CD14-positive monocyte (primary cell): ENCODE measurements at regions not wholly inside any gene's neighbourhood (a gene's known extent, or its start where the extent isn't known, plus 50 kb on each side); places are given as distances from the start of the nearest gene placed in this dataset.
"Not testable (repeated sequence)": the region's sequence is repeated elsewhere in the genome, so short reads cannot be mapped to it uniquely, and the experiment has no call there.

Experiments
- DNase-seq, 3 donors: peaks; one replicate each; pipeline ENCODE4 v3.0.0-alpha.2; 2011 to 2022
- H2AFZ ChIP-seq: 2 replicates; pipeline ENCODE4 v1.6.0; 2012; ENCODE audit warnings: mild to moderate bottlenecking, low read depth, low read length, inconsistent platforms; ENCODE audit not compliant: insufficient read depth, poor library complexity, severe bottlenecking
- H3K27ac ChIP-seq, 2 donors: 1 replicate in 1 of 2; 2 replicates in 1 of 2; pipeline ENCODE4 v1.5.1; 2012 to 2013; ENCODE audit warnings: low read length in 2 of 2, control low read depth in 1 of 2, inconsistent platforms in 1 of 2, low read depth in 1 of 2, mild to moderate bottlenecking in 1 of 2
- H3K27me3 ChIP-seq, 2 donors: one replicate each; pipeline versions ENCODE4 v1.6.0 to v1.6.1; 2011 to 2013; ENCODE audit warnings: low read length in 2 of 2; ENCODE audit not compliant: control insufficient read depth in 2 of 2, insufficient read depth in 2 of 2
- H3K36me3 ChIP-seq, 2 donors: replicated peaks in 1 of 2; 1 replicate in 1 of 2; 2 replicates in 1 of 2; pipeline versions ENCODE4 v1.5.1 to v1.6.1; 2012 to 2013; ENCODE audit warnings: low read length in 2 of 2, control low read depth in 1 of 2, inconsistent platforms in 1 of 2, mild to moderate bottlenecking in 1 of 2; ENCODE audit not compliant: insufficient read depth in 2 of 2, control insufficient read depth in 1 of 2
- H3K4me1 ChIP-seq, 2 donors: 1 replicate in 1 of 2; 2 replicates in 1 of 2; pipeline versions ENCODE4 v1.5.1 to v1.6.1; 2012 to 2013; ENCODE audit warnings: low read length in 2 of 2, control low read depth in 1 of 2, inconsistent platforms in 1 of 2, mild to moderate bottlenecking in 1 of 2, moderate library complexity in 1 of 2; ENCODE audit not compliant: insufficient read depth in 2 of 2, control insufficient read depth in 1 of 2
- H3K4me2 ChIP-seq: replicated peaks from 2 replicates; pipeline ENCODE3; 2012; ENCODE audit warnings: low read length, moderate library complexity, mild to moderate bottlenecking; ENCODE audit not compliant: poor library complexity, severe bottlenecking; ENCODE audit errors: extremely low read depth
- H3K4me3 ChIP-seq, 3 experiments: fragments of 200-600 bp in 1 of 3; sonication (generic) in 1 of 3; replicated peaks in 1 of 3; 1 replicate in 2 of 3; 2 replicates in 1 of 3; pipeline ENCODE4 v1.5.1; 2011 to 2013; ENCODE audit warnings: low read length in 3 of 3, mild to moderate bottlenecking in 3 of 3, control low read depth in 2 of 3, low read depth in 2 of 3, inconsistent platforms in 1 of 3, moderate library complexity in 1 of 3
- H3K79me2 ChIP-seq: 2 replicates; pipeline ENCODE4 v1.6.0; 2012; ENCODE audit warnings: mild to moderate bottlenecking, control low read depth, inconsistent platforms, low read length, moderate library complexity; ENCODE audit not compliant: insufficient read depth
- H3K9ac ChIP-seq: 2 replicates; pipeline ENCODE4 v1.6.0; 2017; ENCODE audit warnings: low read length, mild to moderate bottlenecking; ENCODE audit not compliant: insufficient read depth, poor library complexity, severe bottlenecking
- H3K9me3 ChIP-seq, 2 donors: replicated peaks in 1 of 2; 1 replicate in 1 of 2; 2 replicates in 1 of 2; pipeline versions ENCODE4 v1.5.1 to v1.6.1; 2012 to 2013; ENCODE audit warnings: low read length in 2 of 2, control low read depth in 1 of 2; ENCODE audit not compliant: control insufficient read depth in 1 of 2, insufficient read depth in 1 of 2
- H4K20me1 ChIP-seq: 2 replicates; pipeline ENCODE4 v1.6.0; 2012; ENCODE audit warnings: mild to moderate bottlenecking, low read length, control low read depth, moderate library complexity; ENCODE audit not compliant: insufficient read depth
- H3K27ac Mint-ChIP-seq, 7 donors: one replicate each; pipeline ENCODE4 v1.8.0; 2020; ENCODE audit warnings: mild to moderate bottlenecking in 7 of 7, mixed read lengths in 7 of 7, moderate library complexity in 6 of 7, inconsistent platforms in 2 of 7
- H3K27me3 Mint-ChIP-seq, 3 donors: one replicate each; pipeline ENCODE4 v1.8.0; 2021 to 2022; ENCODE audit warnings: low read depth in 3 of 3, mild to moderate bottlenecking in 3 of 3, mixed read lengths in 3 of 3, moderate library complexity in 3 of 3, inconsistent platforms in 1 of 3
- H3K36me3 Mint-ChIP-seq, 2 donors: one replicate each; pipeline ENCODE4 v1.8.0; 2020; ENCODE audit warnings: mixed read lengths in 2 of 2, inconsistent platforms in 1 of 2, mild to moderate bottlenecking in 1 of 2
- H3K4me1 Mint-ChIP-seq: one replicate; pipeline ENCODE4 v1.8.0; 2020; ENCODE audit warnings: mild to moderate bottlenecking, mixed read lengths
- H3K4me3 Mint-ChIP-seq, 2 donors: one replicate each; pipeline ENCODE4 v1.8.0; 2020; ENCODE audit warnings: mild to moderate bottlenecking in 2 of 2, mixed read lengths in 2 of 2, moderate library complexity in 1 of 2
- H3K9me3 Mint-ChIP-seq, 7 donors: one replicate each; pipeline ENCODE4 v1.8.0; 2020 to 2022; ENCODE audit warnings: mixed read lengths in 7 of 7, mild to moderate bottlenecking in 6 of 7, moderate library complexity in 6 of 7, inconsistent platforms in 2 of 7
- WGBS: methylation state at CpG from one replicate; pipeline ENCODE4 v1.1.5; 2013; ENCODE audit warnings: missing lambda C conversion rate; ENCODE audit not compliant: insufficient coverage; 5-methylcytosine and 5-hydroxymethylcytosine counted together
- intact Hi-C, 2 donors: fragments of 100-400 bp; cut with micrococcal nuclease; formaldehyde crosslinking; loops; one replicate each; pipeline versions ENCODE4 v1.15.0 to v1.15.1; 2023
- TF ChIP-seq, protein P1 (sequence below): fragments of 200-600 bp; IDR thresholded peaks from one replicate; pipeline ENCODE4 v1.8.0; 2022; ENCODE audit warnings: antibody characterized with exemption, mild to moderate bottlenecking

DNA sequence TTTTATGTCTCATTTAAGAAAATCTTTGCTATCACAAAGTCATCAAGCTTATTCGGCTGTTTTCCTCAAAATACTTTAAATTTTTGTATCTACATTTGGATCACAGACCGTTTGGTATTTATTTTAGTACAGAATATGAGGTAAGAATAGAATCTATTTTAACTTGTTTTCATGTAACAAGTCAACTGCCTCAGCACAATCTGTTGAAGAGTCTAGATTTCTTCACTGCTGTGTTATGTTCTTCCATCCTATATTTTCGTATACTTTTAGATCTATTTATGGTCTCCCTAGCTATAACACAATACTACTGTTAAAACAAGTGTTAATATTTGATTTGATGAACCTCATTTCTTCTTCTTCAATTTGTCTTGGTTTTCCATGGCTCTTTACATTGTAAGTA, 61.6 kb upstream of the SGCG start:
- Histone ChIP-seq H3K27ac (no peak overlapping the region), H3K4me1 (no peaks in the 10 kb centered on the region), H3K79me2 (no peaks in the 10 kb centered on the region), H4K20me1 (no peaks in the 10 kb centered on the region), H3K4me2 (no peak overlapping the region), H3K4me3 (no peak overlapping the region), H3K9me3 (no peaks in the 10 kb centered on the region), H3K27me3 (no peaks in the 10 kb centered on the region), H3K9ac (no peak overlapping the region), H3K36me3 (no peaks in the 10 kb centered on the region), H2AFZ (no peak overlapping the region)
- no peaks in the 10 kb centered on the region for H3K4me1 Mint-ChIP-seq
- H3K27ac Mint-ChIP-seq, result no peak overlapping the region
- intact Hi-C loops, result no loop called here
- no peaks in the 10 kb centered on the region for H3K36me3 Mint-ChIP-seq
- H3K27me3 Mint-ChIP-seq, result peaks cover 0 to 5% (median 3%) of the 10 kb centered on the region in 3 donors
- H3K9me3 Mint-ChIP-seq, result peaks cover 0 to 15% (median 8%) of the 10 kb centered on the region in 7 donors
- no peak overlapping the region for H3K4me3 Mint-ChIP-seq
- WGBS, result no CpG with 5 or more reads among the region's 3 CpGs
- DNase-seq, result no peak
- TF ChIP-seq, protein P1, sequence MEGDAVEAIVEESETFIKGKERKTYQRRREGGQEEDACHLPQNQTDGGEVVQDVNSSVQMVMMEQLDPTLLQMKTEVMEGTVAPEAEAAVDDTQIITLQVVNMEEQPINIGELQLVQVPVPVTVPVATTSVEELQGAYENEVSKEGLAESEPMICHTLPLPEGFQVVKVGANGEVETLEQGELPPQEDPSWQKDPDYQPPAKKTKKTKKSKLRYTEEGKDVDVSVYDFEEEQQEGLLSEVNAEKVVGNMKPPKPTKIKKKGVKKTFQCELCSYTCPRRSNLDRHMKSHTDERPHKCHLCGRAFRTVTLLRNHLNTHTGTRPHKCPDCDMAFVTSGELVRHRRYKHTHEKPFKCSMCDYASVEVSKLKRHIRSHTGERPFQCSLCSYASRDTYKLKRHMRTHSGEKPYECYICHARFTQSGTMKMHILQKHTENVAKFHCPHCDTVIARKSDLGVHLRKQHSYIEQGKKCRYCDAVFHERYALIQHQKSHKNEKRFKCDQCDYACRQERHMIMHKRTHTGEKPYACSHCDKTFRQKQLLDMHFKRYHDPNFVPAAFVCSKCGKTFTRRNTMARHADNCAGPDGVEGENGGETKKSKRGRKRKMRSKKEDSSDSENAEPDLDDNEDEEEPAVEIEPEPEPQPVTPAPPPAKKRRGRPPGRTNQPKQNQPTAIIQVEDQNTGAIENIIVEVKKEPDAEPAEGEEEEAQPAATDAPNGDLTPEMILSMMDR, result no peak

- peaks cover 3 to 23% (median 4%) of the 10 kb centered on the region in 7 donors for H3K9me3 Mint-ChIP-seq
- DNase-seq, H3K27me3 Mint-ChIP-seq, H3K4me3 ChIP-seq, H3K79me2 ChIP-seq, H3K9me3 ChIP-seq, intact Hi-C loops, H4K20me1 ChIP-seq, H3K4me1 ChIP-seq, H3K27me3 ChIP-seq, H3K36me3 Mint-ChIP-seq, H3K9ac ChIP-seq, H2AFZ ChIP-seq, H3K4me1 Mint-ChIP-seq, H3K27ac ChIP-seq, H3K36me3 ChIP-seq, H3K4me3 Mint-ChIP-seq, H3K4me2 ChIP-seq, H3K27ac Mint-ChIP-seq: not testable (repeated sequence)
- 94% methylated on average over 15 of the region's 26 CpGs for WGBS
Observed at GRCh38 chr13:23127540-23127939, 53.2 kb upstream of the SGCG start.
